GM12864 (cell line): ENCODE measurements at regions not wholly inside any gene's neighbourhood (a gene's known extent, or its start where the extent isn't known, plus 50 kb on each side); places are given as distances from the start of the nearest gene placed in this dataset.

Source experiments
- DNase-seq: peaks from one replicate; pipeline ENCODE4 v3.0.0-alpha.2; 2011; ENCODE audit warnings: low read depth
- H3K4me3 ChIP-seq: 2 replicates; pipeline ENCODE4 v1.5.1; 2011; ENCODE audit warnings: mild to moderate bottlenecking, low read depth, low read length, control low read depth
- TF ChIP-seq, protein P1 (sequence below): IDR thresholded peaks from 2 replicates; pipeline ENCODE4 v1.5.1; 2011; ENCODE audit warnings: low read depth, mild to moderate bottlenecking, moderate library complexity, low read length, control low read depth, inconsistent platforms; ENCODE audit errors: missing control alignments

DNA sequence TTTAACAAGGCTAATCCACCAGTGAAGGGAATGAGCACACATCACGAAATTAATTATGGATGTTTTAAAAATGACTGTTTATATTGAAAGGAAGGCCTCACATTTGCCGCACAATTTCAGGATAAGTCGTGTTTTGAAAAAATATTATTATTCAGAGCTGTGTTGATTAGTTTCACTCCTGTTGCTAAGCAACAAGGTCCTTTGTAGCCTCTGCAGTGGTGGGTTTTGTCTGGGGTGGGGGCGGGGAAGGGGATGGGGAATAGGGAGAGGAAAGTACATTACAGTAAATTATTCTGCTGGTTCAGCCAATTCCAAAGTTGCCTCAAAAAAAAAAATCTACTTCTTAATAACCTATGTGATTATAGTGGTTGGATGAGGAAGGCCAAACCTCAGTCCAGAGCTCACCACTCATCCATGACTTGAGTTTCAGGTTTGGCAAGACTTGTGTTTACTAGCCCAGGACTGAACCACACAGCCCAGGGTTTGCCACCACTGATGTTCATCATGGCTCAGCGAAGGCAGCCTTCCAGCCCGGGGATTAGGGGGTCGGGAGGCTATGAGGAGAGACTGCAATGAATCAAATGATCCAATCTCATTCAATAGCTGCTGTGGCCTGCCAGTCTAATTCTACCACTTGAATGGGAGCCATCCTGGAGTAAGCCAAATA is 162.5 kb upstream of the ATP6AP2 start:
- no peak overlapping the region for H3K4me3 ChIP-seq
- TF ChIP-seq, protein P1, sequence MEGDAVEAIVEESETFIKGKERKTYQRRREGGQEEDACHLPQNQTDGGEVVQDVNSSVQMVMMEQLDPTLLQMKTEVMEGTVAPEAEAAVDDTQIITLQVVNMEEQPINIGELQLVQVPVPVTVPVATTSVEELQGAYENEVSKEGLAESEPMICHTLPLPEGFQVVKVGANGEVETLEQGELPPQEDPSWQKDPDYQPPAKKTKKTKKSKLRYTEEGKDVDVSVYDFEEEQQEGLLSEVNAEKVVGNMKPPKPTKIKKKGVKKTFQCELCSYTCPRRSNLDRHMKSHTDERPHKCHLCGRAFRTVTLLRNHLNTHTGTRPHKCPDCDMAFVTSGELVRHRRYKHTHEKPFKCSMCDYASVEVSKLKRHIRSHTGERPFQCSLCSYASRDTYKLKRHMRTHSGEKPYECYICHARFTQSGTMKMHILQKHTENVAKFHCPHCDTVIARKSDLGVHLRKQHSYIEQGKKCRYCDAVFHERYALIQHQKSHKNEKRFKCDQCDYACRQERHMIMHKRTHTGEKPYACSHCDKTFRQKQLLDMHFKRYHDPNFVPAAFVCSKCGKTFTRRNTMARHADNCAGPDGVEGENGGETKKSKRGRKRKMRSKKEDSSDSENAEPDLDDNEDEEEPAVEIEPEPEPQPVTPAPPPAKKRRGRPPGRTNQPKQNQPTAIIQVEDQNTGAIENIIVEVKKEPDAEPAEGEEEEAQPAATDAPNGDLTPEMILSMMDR = no peak
- no peak for DNase-seq

DNA sequence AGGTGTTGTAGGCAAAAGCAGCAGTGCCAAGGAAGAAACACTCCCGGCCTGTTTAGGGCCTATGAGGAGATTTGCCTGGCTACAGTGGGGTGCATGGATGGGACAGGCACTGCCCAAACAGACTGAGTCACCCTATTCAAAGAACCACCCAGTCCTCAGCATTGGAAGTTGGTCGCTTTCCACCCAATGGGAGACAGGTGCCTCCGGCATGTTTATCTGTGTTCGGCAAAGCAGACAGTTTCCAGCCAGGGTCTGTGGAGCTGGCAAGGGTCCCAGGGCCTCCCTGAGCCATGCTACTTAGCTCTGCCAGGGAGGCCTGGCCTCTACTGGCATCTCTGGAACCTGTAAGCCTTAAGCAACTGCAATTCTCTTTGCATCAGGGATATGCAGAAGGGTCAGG is 165.1 kb upstream of the ATP6AP2 start:
- H3K4me3 ChIP-seq = no peak overlapping the region
- TF ChIP-seq, protein P1 = no peak
- DNase-seq = no peak

- TF ChIP-seq, protein P1 = no peak
- no peak for DNase-seq
- no peak overlapping the region for H3K4me3 ChIP-seq
These were observed 166.4 kb upstream of the ATP6AP2 start for GRCh38 chrX:40414335-40414734.

DNA sequence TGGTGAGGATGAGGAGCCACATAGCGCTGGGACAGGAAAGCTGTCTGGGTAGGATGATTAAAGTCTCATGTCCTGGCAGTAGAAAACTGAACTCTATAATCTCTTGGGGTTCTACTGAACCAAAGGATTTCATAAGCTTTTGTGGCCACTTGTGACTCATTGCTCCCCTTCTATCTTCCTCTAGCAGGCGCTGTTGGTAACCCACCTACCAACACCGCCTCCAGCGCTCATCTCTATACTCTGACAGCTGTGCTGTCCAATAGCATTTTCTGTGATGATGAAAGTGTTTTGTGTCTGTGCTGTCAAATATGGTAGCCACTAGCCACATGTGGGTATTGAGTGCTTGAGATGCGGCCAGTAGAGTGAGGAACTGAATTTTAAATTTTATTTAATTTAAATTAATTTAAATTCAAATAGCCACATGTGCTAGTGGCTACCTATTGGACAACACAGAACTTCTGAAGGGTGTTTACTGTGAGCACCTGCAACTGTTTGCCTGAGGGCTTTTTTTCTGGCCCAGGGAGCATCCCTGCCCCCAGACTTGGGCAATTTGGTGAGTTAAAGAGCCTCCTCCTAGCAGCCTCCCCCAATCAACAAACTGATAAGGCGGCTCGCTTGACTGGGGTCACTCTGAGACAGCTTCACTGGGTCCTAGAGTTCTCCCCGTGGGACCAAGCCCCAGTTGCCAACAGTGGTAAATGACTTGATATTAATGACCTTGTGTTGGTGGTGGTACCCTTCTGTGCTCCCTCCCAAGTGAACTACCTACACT is 169.2 kb upstream of the ATP6AP2 start:
- no peak for DNase-seq
- TF ChIP-seq, protein P1 = no peak
- no peak overlapping the region for H3K4me3 ChIP-seq

GRCh38 chrX:40410859-40411258 is 169.9 kb upstream of the ATP6AP2 start:
- no peak for DNase-seq
- TF ChIP-seq, protein P1 = no peak

DNA sequence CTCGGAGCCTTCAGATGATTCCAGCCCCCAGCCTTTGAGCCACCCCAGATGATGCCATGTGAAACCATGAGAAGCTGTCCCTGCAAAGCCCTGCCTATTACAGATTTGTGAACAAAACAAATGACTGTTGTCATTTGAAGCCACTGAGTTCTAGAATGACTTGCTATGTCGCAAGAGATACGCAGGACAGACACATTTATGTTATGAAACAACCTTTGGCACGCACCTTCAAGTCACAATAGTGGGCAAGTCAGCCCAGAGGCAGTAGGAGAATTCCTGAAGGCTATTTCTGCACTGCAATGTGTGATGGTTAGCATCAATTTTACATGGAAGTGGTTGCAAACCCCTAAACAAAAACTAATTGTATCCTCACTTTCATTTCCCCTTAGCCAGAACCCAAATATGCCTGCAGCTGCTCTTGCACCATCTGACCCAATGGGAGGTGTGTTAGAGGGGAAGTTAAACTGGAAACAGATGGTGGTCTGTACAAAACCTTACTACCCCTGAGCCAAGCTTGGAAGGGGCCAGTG is 174.4 kb upstream of the ATP6AP2 start:
- H3K4me3 ChIP-seq = no peak overlapping the region
- TF ChIP-seq, protein P1 = no peak
- no peak for DNase-seq

More at GRCh38 chrX:40410859-40411258, 169.9 kb upstream of the ATP6AP2 start:
- H3K4me3 ChIP-seq = no peak overlapping the region

DNA sequence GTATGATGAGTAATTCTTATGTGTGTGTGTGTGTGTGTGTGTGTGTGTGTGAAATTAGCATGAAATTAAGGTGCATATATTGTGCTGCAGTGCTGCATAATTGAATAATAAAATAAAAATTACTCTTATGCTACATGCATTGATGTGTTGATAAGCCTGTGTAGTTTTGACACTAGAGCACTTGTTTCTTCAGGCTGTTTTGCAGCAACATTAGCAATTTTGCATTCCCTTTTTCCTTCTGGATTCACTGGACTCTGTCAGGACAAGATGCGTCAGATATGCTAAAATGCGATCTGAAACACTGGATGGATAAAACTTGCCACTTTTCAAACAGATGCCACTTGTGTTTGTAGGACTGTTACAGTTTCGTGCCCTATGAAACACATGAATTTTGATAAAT is 175.4 kb upstream of the ATP6AP2 start:
- DNase-seq = no peak
- H3K4me3 ChIP-seq = no peak overlapping the region
- TF ChIP-seq, protein P1 = no peak
